ENCODE measurements at regions not wholly inside any gene's neighbourhood (a gene's known extent, or its start where the extent isn't known, plus 50 kb on each side); places are given as distances from the start of the nearest gene placed in this dataset.

- TF ChIP-seq CTCF (conservative IDR thresholded peaks at IDR 0.05): no peak
- Histone ChIP-seq H3K79me2 (ENCODE audit: insufficient read depth, low read length) (no peaks in the 10 kb centered on the region), H3K23me2 (ENCODE audit: insufficient read length, low read depth, low read length, poor library complexity, severe bottlenecking) (no peaks in the 10 kb centered on the region), H2BK12ac (ENCODE audit: insufficient read length, low read depth, low read length) (no peak overlapping the region), H3T11ph (ENCODE audit: low read length) (no peak overlapping the region), H3K9me3 (ENCODE audit: control insufficient read depth, low read depth, low read length) (no peaks in the 10 kb centered on the region), H2BK20ac (ENCODE audit: low read depth, low read length, poor library complexity, severe bottlenecking) (no peak overlapping the region), H3K14ac (ENCODE audit: insufficient read depth, low read length) (no peak overlapping the region), H3K27me3 (ENCODE audit: insufficient read depth, low read length) (no peaks in the 10 kb centered on the region), H3K4ac (ENCODE audit: low read depth, low read length) (no peak overlapping the region), H4K8ac (replicated peaks; ENCODE audit: insufficient read length, low read depth, low read length) (no peak overlapping the region), H2BK120ac (ENCODE audit: low read depth, low read length, poor library complexity, severe bottlenecking) (no peak overlapping the region), H2BK5ac (ENCODE audit: insufficient read length, low read length) (no peak overlapping the region), H2BK15ac (ENCODE audit: low read depth, low read length) (no peak overlapping the region), H3K9ac (ENCODE audit: extremely low read depth, insufficient read length, low read length) (no peak overlapping the region), H3K4me2 (ENCODE audit: insufficient read depth, insufficient read length, low read length) (no peak overlapping the region), H3K23ac (ENCODE audit: insufficient read length, low read depth, low read length) (no peak overlapping the region), H3K4me1 (ENCODE audit: insufficient read depth, low read length) (no peaks in the 10 kb centered on the region), H3K27ac (ENCODE audit: insufficient read length, low read depth, low read length) (no peak overlapping the region), H2AK5ac (ENCODE audit: insufficient read length, low read length) (no peak overlapping the region), H2AFZ (ENCODE audit: low read length) (no peak overlapping the region), H4K5ac (ENCODE audit: insufficient read length, low read depth, low read length) (no peak overlapping the region), H4K91ac (ENCODE audit: insufficient read length, low read depth, low read length) (no peak overlapping the region), H3K79me1 (ENCODE audit: insufficient read depth, low read depth, low read length, poor library complexity, severe bottlenecking) (no peaks in the 10 kb centered on the region), H3K56ac (ENCODE audit: insufficient read length, low read depth, low read length) (no peak overlapping the region), H3K18ac (ENCODE audit: insufficient read length, low read depth, low read length) (no peak overlapping the region), H4K20me1 (ENCODE audit: control insufficient read depth, insufficient read depth, insufficient read length) (no peaks in the 10 kb centered on the region)
- Mint-ChIP-seq H3K36me3 (ENCODE audit: insufficient read depth in 1 of 3, low read depth in 3 of 3) (peaks cover 0 to 6% (median 0%) of the 10 kb centered on the region in 3 experiments; a peak in 2 of 7 replicates), H3K9me3 (peaks cover 9 to 16% of the 10 kb centered on the region in 2 experiments; a peak in 4 of 5 replicates), H3K27ac (no peak overlapping the region), H3K4me1 (peaks cover 2 to 5% of the 10 kb centered on the region in 2 experiments; a peak in 1 of 4 replicates), H3K4me3 (no peak overlapping the region), H3K27me3 (ENCODE audit: low read depth) (no peaks in the 10 kb centered on the region)
- DNase-seq: no peak
- WGBS (ENCODE audit: extremely low coverage, insufficient read length, low lambda C conversion rate): no CpG with 5 or more reads among the region's 3 CpGs
Observed at GRCh38 chr11:13905137-13905781, 57.3 kb upstream of the SPON1 start.

Data from H9 (cell line).